HEK293 (cell line): ENCODE measurements at regions not wholly inside any gene's neighbourhood (a gene's known extent, or its start where the extent isn't known, plus 50 kb on each side); places are given as distances from the start of the nearest gene placed in this dataset.

ENCODE experiments used
- CTCF ChIA-PET: fragments of 350-600 bp; formaldehyde crosslinking; extraction: SDS; loops from one replicate; lab custom pipeline; 2021; ENCODE audit warnings: antibody characterized with exemption; lab: Yijun Ruan, JAX
- POLR2A ChIA-PET: fragments of 300-600 bp; formaldehyde crosslinking; extraction: SDS; loops from one replicate; lab custom pipeline; 2020; ENCODE audit warnings: antibody characterized with exemption, inconsistent platforms; lab: Yijun Ruan, JAX
- H3K27ac ChIP-seq: fragments of 200-500 bp; sonication (Bioruptor generic); 2 replicates; pipeline ENCODE4 v1.5.1; 2014; ENCODE audit warnings: low read depth, low read length, control low read depth, inconsistent platforms; ENCODE audit errors: extremely low read depth
- H3K36me3 ChIP-seq, 2 experiments: fragments of 200-500 bp in 1 of 2; sonication (Bioruptor generic) in 1 of 2; 1 replicate in 1 of 2; 2 replicates in 1 of 2; pipeline ENCODE4 v1.5.1; 2014 to 2017; ENCODE audit warnings: inconsistent platforms in 2 of 2, low read length in 2 of 2; ENCODE audit not compliant: control insufficient read depth in 2 of 2, insufficient read depth in 1 of 2
- H3K4me1 ChIP-seq: fragments of 200-500 bp; sonication (Bioruptor generic); 2 replicates; pipeline ENCODE4 v1.5.1; 2014; ENCODE audit warnings: mild to moderate bottlenecking, low read length, inconsistent platforms; ENCODE audit not compliant: control insufficient read depth, insufficient read depth
- H3K4me3 ChIP-seq: 2 replicates; pipeline ENCODE4 v1.5.1; 2011; ENCODE audit warnings: low read depth, mild to moderate bottlenecking, control low read depth, low read length, moderate library complexity
- H3K9me3 ChIP-seq: fragments of 200-500 bp; sonication (Bioruptor generic); 2 replicates; pipeline ENCODE4 v1.5.1; 2014; ENCODE audit warnings: low read depth, low read length, inconsistent platforms; ENCODE audit not compliant: control insufficient read depth, insufficient read depth
- PRDM2 ChIP-seq: fragments of 450-650 bp; formaldehyde crosslinking; IDR thresholded peaks from 2 replicates; pipeline ENCODE4 v1.5.1; 2016; ENCODE audit warnings: missing biosample characterization, missing genetic modification characterization, borderline replicate concordance
- TCF7L2 ChIP-seq: IDR thresholded peaks from 2 replicates; pipeline ENCODE4 v1.6.1; 2011; ENCODE audit warnings: low read depth, mild to moderate bottlenecking, inconsistent platforms, low read length, moderate library complexity, borderline replicate concordance
- TRIM28 ChIP-seq: IDR thresholded peaks from 2 replicates; pipeline ENCODE4 v1.6.1; 2011; ENCODE audit warnings: low read length, control low read depth, borderline replicate concordance
- ZBTB20 ChIP-seq: fragments of 450-650 bp; formaldehyde crosslinking; IDR thresholded peaks from 2 replicates; pipeline ENCODE4 v1.5.1; 2016; ENCODE audit warnings: missing biosample characterization, missing genetic modification characterization
- ZBTB7A ChIP-seq: fragments of 450-650 bp; formaldehyde crosslinking; IDR thresholded peaks from 2 replicates; pipeline ENCODE4 v1.5.1; 2016; ENCODE audit warnings: low read depth, missing biosample characterization, missing genetic modification characterization
- ZEB2 ChIP-seq: fragments of 450-650 bp; formaldehyde crosslinking; IDR thresholded peaks from 2 replicates; pipeline ENCODE4 v1.5.1; 2016; ENCODE audit warnings: missing biosample characterization, missing genetic modification characterization
- ZNF112 ChIP-seq: fragments of 450-650 bp; formaldehyde crosslinking; IDR thresholded peaks from 2 replicates; pipeline ENCODE4 v1.5.0; 2017; ENCODE audit warnings: missing biosample characterization, missing genetic modification characterization
- ZNF148 ChIP-seq: fragments of 450-650 bp; formaldehyde crosslinking; IDR thresholded peaks from 2 replicates; pipeline ENCODE4 v1.5.0; 2017; ENCODE audit warnings: missing biosample characterization, missing genetic modification characterization, borderline replicate concordance
- ZNF239 ChIP-seq: fragments of 450-650 bp; formaldehyde crosslinking; IDR thresholded peaks from 2 replicates; pipeline ENCODE4 v1.5.1; 2016; ENCODE audit warnings: missing biosample characterization, missing genetic modification characterization
- ZNF280C ChIP-seq: fragments of 450-650 bp; formaldehyde crosslinking; IDR thresholded peaks from 2 replicates; pipeline ENCODE4 v1.5.1; 2016; ENCODE audit warnings: missing biosample characterization, missing genetic modification characterization
- ZNF311 ChIP-seq: fragments of 450-650 bp; formaldehyde crosslinking; IDR thresholded peaks from 2 replicates; pipeline ENCODE4 v1.5.1; 2017; ENCODE audit warnings: missing biosample characterization, missing genetic modification characterization, borderline replicate concordance
- ZNF354C ChIP-seq: fragments of 450-650 bp; formaldehyde crosslinking; IDR thresholded peaks from 2 replicates; pipeline ENCODE4 v1.5.1; 2016; ENCODE audit warnings: missing biosample characterization, missing genetic modification characterization, low read depth, borderline replicate concordance
- ZNF391 ChIP-seq: fragments of 450-650 bp; formaldehyde crosslinking; IDR thresholded peaks from 2 replicates; pipeline ENCODE4 v1.5.1; 2016; ENCODE audit warnings: low read depth, missing biosample characterization, missing genetic modification characterization, borderline replicate concordance
- ZNF416 ChIP-seq: fragments of 450-650 bp; formaldehyde crosslinking; IDR thresholded peaks from 2 replicates; pipeline ENCODE4 v1.5.1; 2016; ENCODE audit warnings: missing biosample characterization, missing genetic modification characterization
- ZNF423 ChIP-seq: fragments of 450-650 bp; formaldehyde crosslinking; IDR thresholded peaks from 2 replicates; pipeline ENCODE4 v1.5.1; 2016; ENCODE audit warnings: missing biosample characterization, missing genetic modification characterization
- ZNF571 ChIP-seq: fragments of 450-650 bp; formaldehyde crosslinking; IDR thresholded peaks from 2 replicates; pipeline ENCODE4 v1.5.0; 2017; ENCODE audit warnings: missing biosample characterization, missing genetic modification characterization
- ZNF664 ChIP-seq: fragments of 450-650 bp; formaldehyde crosslinking; IDR thresholded peaks from 2 replicates; pipeline ENCODE4 v1.5.1; 2016; ENCODE audit warnings: missing biosample characterization, missing genetic modification characterization
- ZNF701 ChIP-seq: fragments of 450-650 bp; formaldehyde crosslinking; IDR thresholded peaks from 2 replicates; pipeline ENCODE4 v1.5.1; 2016; ENCODE audit warnings: missing biosample characterization, missing genetic modification characterization
- ZNF791 ChIP-seq: fragments of 450-650 bp; formaldehyde crosslinking; IDR thresholded peaks from 2 replicates; pipeline ENCODE4 v1.5.1; 2016; ENCODE audit warnings: missing biosample characterization, missing genetic modification characterization
- ZNF843 ChIP-seq: fragments of 450-650 bp; formaldehyde crosslinking; IDR thresholded peaks from 2 replicates; pipeline ENCODE4 v1.5.1; 2016; ENCODE audit warnings: missing biosample characterization, missing genetic modification characterization
- ZSCAN18 ChIP-seq: fragments of 450-650 bp; formaldehyde crosslinking; IDR thresholded peaks from 2 replicates; pipeline ENCODE4 v1.5.1; 2016; ENCODE audit warnings: missing biosample characterization, missing genetic modification characterization

GRCh38 chr10:20683345-20683744 lies 213.8 kb downstream of the NEBL start:
- POLR2A ChIA-PET = no interaction called here
- Histone ChIP-seq H3K4me1 (no peaks in the 10 kb centered on the region), H3K27ac (no peak overlapping the region), H3K36me3 (no peaks in the 10 kb centered on the region), H3K4me3 (no peak overlapping the region), H3K9me3 (no peaks in the 10 kb centered on the region)
- CTCF ChIA-PET = no interaction called here
- TF ChIP-seq ZEB2 (tag by site-specific recombination) = no peak
- TF ChIP-seq ZNF571 (tag by site-specific recombination) = no peak
- no peak for TF ChIP-seq ZSCAN18 (tag by site-specific recombination)
- TF ChIP-seq ZNF311 (tag by site-specific recombination) = no peak
- no peak for TF ChIP-seq ZNF239 (tag by site-specific recombination)
- TF ChIP-seq ZNF354C (tag by site-specific recombination) = no peak
- no peak for TF ChIP-seq ZNF791
- no peak for TF ChIP-seq ZNF391 (tag by site-specific recombination)
- no peak for TF ChIP-seq ZNF148 (tag by site-specific recombination)
- TF ChIP-seq TCF7L2 = no peak
- TF ChIP-seq ZNF423 (tag by site-specific recombination) = no peak
- TF ChIP-seq ZNF843 (tag by site-specific recombination) = no peak
- no peak for TF ChIP-seq ZNF701 (tag by site-specific recombination)
- TF ChIP-seq ZNF664 = no peak
- TF ChIP-seq ZNF280C (tag by site-specific recombination) = no peak
- no peak for TF ChIP-seq ZBTB7A (tag by site-specific recombination)
- TF ChIP-seq ZBTB20 (tag by site-specific recombination) = no peak

GRCh38 chr10:20682782-20683181 lies 214.3 kb downstream of the NEBL start:
- CTCF ChIA-PET = no interaction called here
- POLR2A ChIA-PET = no interaction called here
- no peak for TF ChIP-seq ZNF416 (tag by site-specific recombination)
- TF ChIP-seq, all 188 proteins: peak for 0

GRCh38 chr10:20677340-20677739 lies 219.8 kb downstream of the NEBL start:
- CTCF ChIA-PET = no interaction called here
- no peaks in the 10 kb centered on the region for H3K36me3 ChIP-seq
- H3K9me3 ChIP-seq = no peaks in the 10 kb centered on the region
- H3K4me1 ChIP-seq = no peaks in the 10 kb centered on the region
- POLR2A ChIA-PET = no interaction called here
- TF ChIP-seq TRIM28 (no peak), PRDM2 (tag by site-specific recombination) (no peak), ZNF112 (no peak)
- H3K4me3 ChIP-seq = no peak overlapping the region
- no peak overlapping the region for H3K27ac ChIP-seq

More at GRCh38 chr10:20682782-20683181, 214.3 kb downstream of the NEBL start:
- Histone ChIP-seq H3K4me3 (no peak overlapping the region), H3K27ac (no peak overlapping the region), H3K4me1 (no peaks in the 10 kb centered on the region), H3K36me3 (no peaks in the 10 kb centered on the region), H3K9me3 (no peaks in the 10 kb centered on the region)
